PC-9 (cell line): ENCODE measurements at regions not wholly inside any gene's neighbourhood (a gene's known extent, or its start where the extent isn't known, plus 50 kb on each side); places are given as distances from the start of the nearest gene placed in this dataset.

ENCODE experiments used
- CTCF ChIP-seq: fragments of 200-600 bp; sonication (generic); conservative IDR thresholded peaks from 2 replicates; pipeline ENCODE4 v1.6.1; 2017; ENCODE audit warnings: mixed run types, antibody characterized with exemption, mild to moderate bottlenecking, moderate library complexity
- EZH2 ChIP-seq: fragments of 200-600 bp; sonication (generic); IDR thresholded peaks from 2 replicates; pipeline ENCODE4 v1.8.0; 2017; ENCODE audit warnings: antibody characterized with exemption, low read depth

- TF ChIP-seq CTCF = no peak
- TF ChIP-seq EZH2 = no peak
Observed at GRCh38 chr18:8493141-8493540, 116.1 kb upstream of the RAB12 start.
